Retinal pigment epithelial cell (primary cell): ENCODE measurements at regions not wholly inside any gene's neighbourhood (a gene's known extent, or its start where the extent isn't known, plus 50 kb on each side); places are given as distances from the start of the nearest gene placed in this dataset.

Experiments
- DNase-seq: peaks from one replicate; pipeline ENCODE4 v3.0.0-alpha.2; 2010; ENCODE audit warnings: low read depth
- H3K4me3 ChIP-seq: 2 replicates; pipeline ENCODE4 v1.5.1; 2011; ENCODE audit warnings: mild to moderate bottlenecking, low read length, control low read depth, moderate library complexity
- TF ChIP-seq, protein P1 (sequence below): conservative IDR thresholded peaks from 2 replicates; pipeline ENCODE4 v1.5.1; 2011; ENCODE audit warnings: low read depth, low read length, control low read depth, inconsistent platforms

DNA sequence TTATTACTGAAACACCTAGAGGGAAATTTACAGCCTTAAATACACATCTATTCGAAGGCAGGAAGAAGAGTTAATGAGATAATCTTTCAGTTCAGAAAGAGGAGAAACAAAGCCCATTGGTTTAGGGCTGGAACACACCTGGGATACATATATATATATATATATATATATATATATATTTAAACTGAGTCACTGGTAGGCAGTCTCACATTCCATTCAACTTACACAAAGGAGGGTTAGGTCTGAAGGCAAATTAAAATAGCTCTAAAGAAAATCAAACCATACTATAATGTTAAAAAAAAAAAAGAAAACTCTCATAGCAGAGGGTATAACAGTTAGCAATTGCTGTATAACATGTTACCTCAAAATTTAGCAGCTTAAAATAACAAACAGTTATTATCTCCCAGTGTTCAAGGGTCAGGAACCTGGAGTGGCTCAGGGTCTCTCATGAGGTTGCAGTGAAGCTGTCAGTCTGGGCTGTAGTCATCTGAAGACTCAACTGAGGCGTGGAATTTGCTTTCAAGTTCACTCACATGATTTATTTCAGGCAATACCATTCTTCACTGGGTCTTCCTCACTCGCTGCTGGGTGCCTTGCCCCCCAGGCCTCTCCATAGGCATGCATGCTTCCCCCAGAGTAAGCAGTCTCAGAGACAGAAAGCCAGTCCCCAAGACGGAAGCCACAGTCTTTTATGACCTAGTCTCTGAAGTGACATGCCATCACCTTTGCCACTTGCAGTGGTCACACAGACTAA is 332.8 kb downstream of the NSG2 start:
- no peak for DNase-seq
- no peak overlapping the region for H3K4me3 ChIP-seq
- TF ChIP-seq, protein P1, sequence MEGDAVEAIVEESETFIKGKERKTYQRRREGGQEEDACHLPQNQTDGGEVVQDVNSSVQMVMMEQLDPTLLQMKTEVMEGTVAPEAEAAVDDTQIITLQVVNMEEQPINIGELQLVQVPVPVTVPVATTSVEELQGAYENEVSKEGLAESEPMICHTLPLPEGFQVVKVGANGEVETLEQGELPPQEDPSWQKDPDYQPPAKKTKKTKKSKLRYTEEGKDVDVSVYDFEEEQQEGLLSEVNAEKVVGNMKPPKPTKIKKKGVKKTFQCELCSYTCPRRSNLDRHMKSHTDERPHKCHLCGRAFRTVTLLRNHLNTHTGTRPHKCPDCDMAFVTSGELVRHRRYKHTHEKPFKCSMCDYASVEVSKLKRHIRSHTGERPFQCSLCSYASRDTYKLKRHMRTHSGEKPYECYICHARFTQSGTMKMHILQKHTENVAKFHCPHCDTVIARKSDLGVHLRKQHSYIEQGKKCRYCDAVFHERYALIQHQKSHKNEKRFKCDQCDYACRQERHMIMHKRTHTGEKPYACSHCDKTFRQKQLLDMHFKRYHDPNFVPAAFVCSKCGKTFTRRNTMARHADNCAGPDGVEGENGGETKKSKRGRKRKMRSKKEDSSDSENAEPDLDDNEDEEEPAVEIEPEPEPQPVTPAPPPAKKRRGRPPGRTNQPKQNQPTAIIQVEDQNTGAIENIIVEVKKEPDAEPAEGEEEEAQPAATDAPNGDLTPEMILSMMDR, result no peak

DNA sequence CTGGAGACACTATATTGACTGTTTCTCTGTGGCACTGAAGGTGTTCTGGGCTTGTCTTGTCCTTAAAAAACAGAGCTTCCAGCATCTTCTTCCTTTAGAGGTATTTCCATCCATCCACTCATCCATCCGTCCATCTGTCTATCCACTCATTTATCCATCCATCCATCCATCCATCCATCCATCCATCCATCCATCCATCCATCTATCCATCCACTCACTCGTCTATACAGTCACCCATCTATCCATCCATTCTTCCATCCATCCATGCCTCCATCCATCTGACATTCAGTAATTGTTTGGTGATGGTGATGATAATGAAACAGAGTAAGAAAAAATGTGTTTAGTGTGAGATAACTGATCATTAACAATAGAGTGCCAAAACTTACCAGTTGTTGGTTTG is 334.8 kb downstream of the NSG2 start:
- TF ChIP-seq, protein P1, result no peak
- no peak for DNase-seq
- H3K4me3 ChIP-seq, result no peak overlapping the region

DNA sequence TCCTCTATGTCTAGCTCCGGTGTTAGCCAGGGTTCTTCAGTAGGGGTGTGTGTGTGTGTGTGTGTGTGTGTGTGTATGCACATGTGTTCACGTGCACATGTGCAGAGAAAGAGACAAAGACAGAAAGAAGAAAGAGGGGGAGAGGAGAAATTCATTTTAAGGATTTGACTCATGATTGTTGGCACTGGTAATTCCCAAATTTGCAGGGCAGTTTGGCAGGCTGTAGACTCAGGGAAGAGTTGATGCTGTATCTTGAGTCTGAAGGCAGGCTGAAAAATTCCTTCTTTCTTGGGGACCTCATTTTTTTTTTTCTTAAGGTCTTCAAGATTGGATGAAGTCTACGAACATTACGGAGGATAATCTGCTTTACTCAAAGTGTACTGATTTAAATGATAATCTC is 335.7 kb downstream of the NSG2 start:
- DNase-seq, result no peak
- no peak overlapping the region for H3K4me3 ChIP-seq
- TF ChIP-seq, protein P1, result no peak

DNA sequence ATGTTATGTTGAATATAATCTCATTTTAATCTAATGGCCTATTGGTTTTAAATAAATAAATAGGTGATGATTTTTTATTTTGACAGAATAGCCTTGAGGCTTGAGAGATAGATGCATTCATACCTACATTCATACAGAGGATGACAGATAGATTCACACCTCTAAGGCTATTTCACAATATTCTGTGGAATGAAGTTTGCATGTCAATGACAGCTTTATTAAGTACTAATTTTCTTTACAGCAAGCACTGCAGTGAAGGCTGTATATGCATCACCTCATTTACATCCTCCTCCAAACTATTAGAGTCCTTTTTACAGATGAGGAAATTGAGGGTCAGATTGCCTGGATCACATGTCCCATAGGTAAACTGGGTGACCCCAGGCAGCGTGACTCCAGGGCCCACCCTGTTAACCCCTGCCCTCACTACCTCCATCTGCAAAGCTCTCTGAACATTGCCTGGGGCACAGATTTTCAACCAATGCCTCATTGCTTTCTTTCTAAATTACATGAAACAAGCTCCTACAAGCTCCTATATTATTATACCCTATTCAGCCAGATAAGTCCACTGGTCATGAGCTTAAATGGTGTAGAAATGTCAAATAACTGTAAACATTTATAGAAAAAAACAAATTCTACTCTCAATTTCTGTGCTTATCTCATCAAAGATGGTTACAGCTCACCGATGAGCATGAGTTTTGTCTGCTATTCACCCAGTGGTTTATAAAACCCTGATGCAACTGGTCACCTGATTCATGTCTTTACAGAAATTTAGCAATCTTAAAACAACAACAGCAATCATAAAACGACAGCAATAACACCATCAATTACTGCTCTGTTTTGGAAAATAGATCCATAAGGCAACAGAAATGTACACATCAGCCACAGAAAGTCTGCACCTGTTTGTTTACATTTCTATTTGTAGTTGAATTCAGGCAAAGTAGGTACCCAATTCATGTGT is 338.0 kb downstream of the NSG2 start:
- TF ChIP-seq, protein P1, result no peak
- no peak for DNase-seq

DNA sequence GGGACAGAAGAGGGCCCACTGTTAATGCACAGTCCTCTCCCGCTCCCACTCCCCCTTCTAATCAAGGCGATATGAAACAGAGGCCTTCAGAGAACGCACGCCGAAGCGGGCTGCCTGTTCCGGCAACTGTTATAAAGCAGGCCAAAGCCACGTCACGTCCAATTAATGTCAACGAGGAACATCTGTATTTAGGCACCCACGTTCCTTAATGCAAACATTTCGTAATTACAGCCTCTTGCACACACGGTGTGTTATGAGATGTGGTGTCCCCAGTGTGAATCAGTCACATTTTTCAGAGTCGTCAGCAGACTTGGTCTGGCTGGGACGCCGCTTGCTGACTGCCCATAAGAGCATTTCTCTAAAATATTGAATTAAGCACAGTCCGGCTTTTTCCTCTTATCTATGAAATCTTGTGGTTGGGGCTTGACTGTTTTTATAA is 339.0 kb downstream of the NSG2 start:
- no peak overlapping the region for H3K4me3 ChIP-seq
- TF ChIP-seq, protein P1, result no peak
- no peak for DNase-seq

More for the DNA sequence above, 338.0 kb downstream of the NSG2 start:
- no peak overlapping the region for H3K4me3 ChIP-seq

DNA sequence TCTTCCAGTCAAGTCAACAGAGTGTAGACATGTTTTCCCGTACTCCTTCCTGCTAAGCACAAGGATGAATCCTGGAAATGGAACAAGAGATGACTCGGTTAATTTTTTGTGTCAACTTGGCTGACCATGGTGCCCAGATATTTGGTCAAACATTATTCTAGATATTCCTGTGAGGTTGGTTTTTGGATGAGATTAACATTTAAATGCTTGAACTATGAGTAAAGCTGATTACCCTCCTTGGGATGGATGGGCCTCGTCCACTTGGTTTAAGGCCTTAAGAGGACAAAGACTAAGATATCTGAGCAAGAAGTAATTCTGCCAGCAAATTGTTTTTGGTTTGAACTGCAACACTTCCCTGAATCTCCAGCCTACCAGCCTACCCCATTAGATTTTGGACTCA is 338.1 kb upstream of the MSX2 start:
- DNase-seq, result no peak
- TF ChIP-seq, protein P1, result no peak
- no peak overlapping the region for H3K4me3 ChIP-seq

DNA sequence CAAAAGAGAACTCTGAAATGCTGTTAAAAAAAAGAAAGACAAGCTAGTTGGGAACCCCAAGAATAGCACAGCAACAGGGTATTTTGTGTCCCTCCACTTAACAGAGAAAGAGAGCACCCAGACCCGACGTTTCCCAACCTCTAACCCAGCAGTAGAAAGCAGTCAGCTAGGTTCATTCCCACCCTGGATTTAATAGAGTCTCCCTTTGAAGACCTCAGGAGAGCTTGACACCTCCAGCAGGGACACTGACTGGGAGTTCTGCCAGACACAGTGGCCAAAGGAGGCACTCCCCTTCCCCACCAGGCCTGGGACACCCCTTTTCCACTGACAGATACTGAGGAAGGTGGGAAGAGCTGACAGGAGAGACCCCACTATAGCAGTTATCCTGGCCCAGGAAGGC is 337.5 kb upstream of the MSX2 start:
- no peak for DNase-seq
- TF ChIP-seq, protein P1, result no peak

More for the DNA sequence above, 337.5 kb upstream of the MSX2 start:
- H3K4me3 ChIP-seq, result no peak overlapping the region
